HEK293T (cell line): ENCODE measurements at regions not wholly inside any gene's neighbourhood (a gene's known extent, or its start where the extent isn't known, plus 50 kb on each side); places are given as distances from the start of the nearest gene placed in this dataset.

ENCODE experiments used
- CTCF ChIA-PET: fragments of 350-600 bp; formaldehyde crosslinking; extraction: SDS; loops from one replicate; lab custom pipeline; 2021; ENCODE audit warnings: antibody characterized with exemption, inconsistent platforms; lab: Yijun Ruan, JAX
- POLR2A ChIA-PET: fragments of 350-600 bp; formaldehyde crosslinking; extraction: SDS; loops from one replicate; lab custom pipeline; 2020; ENCODE audit warnings: antibody characterized with exemption, inconsistent platforms; lab: Yijun Ruan, JAX
- DNase-seq: peaks from one replicate; pipeline ENCODE4 v3.0.0; 2012; ENCODE audit warnings: mixed read lengths; ENCODE audit errors: extremely low spot score
- ARNT ChIP-seq: fragments of 450-650 bp; IDR thresholded peaks from 2 replicates; pipeline ENCODE4 v1.6.1; 2017; ENCODE audit warnings: mild to moderate bottlenecking
- BHLHE40 ChIP-seq: fragments of 450-650 bp; IDR thresholded peaks from 2 replicates; pipeline ENCODE4 v1.6.1; 2016; ENCODE audit warnings: mild to moderate bottlenecking, moderate library complexity, borderline replicate concordance
- CTBP1 ChIP-seq: fragments of 450-650 bp; IDR thresholded peaks from 2 replicates; pipeline ENCODE4 v1.6.1; 2016; ENCODE audit warnings: borderline replicate concordance
- ELF4 ChIP-seq: fragments of 450-650 bp; IDR thresholded peaks from 2 replicates; pipeline ENCODE4 v1.6.1; 2017; ENCODE audit warnings: antibody characterized with exemption
- FOXA1 ChIP-seq: fragments of 450-650 bp; IDR thresholded peaks from 2 replicates; pipeline ENCODE4 v1.6.1; 2016; ENCODE audit warnings: mild to moderate bottlenecking
- FOXK2 ChIP-seq: fragments of 450-650 bp; IDR thresholded peaks from 2 replicates; pipeline ENCODE4 v1.6.1; 2016; ENCODE audit warnings: mild to moderate bottlenecking
- FOXM1 ChIP-seq: fragments of 450-650 bp; IDR thresholded peaks from 2 replicates; pipeline ENCODE4 v1.6.1; 2017; ENCODE audit warnings: mild to moderate bottlenecking, borderline replicate concordance
- HDGF ChIP-seq: fragments of 450-650 bp; IDR thresholded peaks from 2 replicates; pipeline ENCODE4 v1.6.1; 2017; ENCODE audit warnings: antibody characterized with exemption, borderline replicate concordance
- L3MBTL2 ChIP-seq: fragments of 450-650 bp; conservative IDR thresholded peaks from 2 replicates; pipeline ENCODE4 v1.6.1; 2016; ENCODE audit warnings: mild to moderate bottlenecking
- LEF1 ChIP-seq: fragments of 450-650 bp; IDR thresholded peaks from 2 replicates; pipeline ENCODE4 v1.6.1; 2017; ENCODE audit warnings: mild to moderate bottlenecking, borderline replicate concordance
- NFRKB ChIP-seq: fragments of 450-650 bp; IDR thresholded peaks from 2 replicates; pipeline ENCODE4 v1.6.1; 2016; ENCODE audit warnings: mild to moderate bottlenecking, moderate library complexity
- PKNOX1 ChIP-seq: fragments of 450-650 bp; IDR thresholded peaks from 2 replicates; pipeline ENCODE4 v1.6.1; 2016
- SP1 ChIP-seq: fragments of 450-650 bp; IDR thresholded peaks from 2 replicates; pipeline ENCODE4 v1.6.1; 2017
- SUZ12 ChIP-seq: fragments of 450-650 bp; IDR thresholded peaks from 2 replicates; pipeline ENCODE4 v1.6.1; 2016; ENCODE audit warnings: mild to moderate bottlenecking
- TARDBP ChIP-seq: fragments of 450-650 bp; IDR thresholded peaks from 2 replicates; pipeline ENCODE4 v1.6.1; 2016
- ZNF384 ChIP-seq: fragments of 450-650 bp; IDR thresholded peaks from 2 replicates; pipeline ENCODE4 v1.6.1; 2016

- DNase-seq: no peak
- ChIA-PET POLR2A (no interaction called here), CTCF (interaction anchor here (0.5 kb wide), 1 partner anchor 756 kb away, joined by 4 read pairs; no protein-coding TSS in a partner anchor)
- TF ChIP-seq HDGF (no peak), LEF1 (no peak), FOXA1 (no peak), PKNOX1 (no peak), BHLHE40 (no peak), ZNF384 (no peak), TARDBP (no peak), ELF4 (no peak), NFRKB (no peak), L3MBTL2 (no peak), CTBP1 (no peak), SUZ12 (no peak), ARNT (no peak), FOXM1 (no peak), SP1 (no peak), FOXK2 (no peak)
Measured at GRCh38 chr17:33491871-33492481, 198.9 kb upstream of the ASIC2 start.

- ChIA-PET POLR2A (no interaction called here), CTCF (interaction anchor here (0.5 to 0.7 kb wide), 2 partner anchors 445 to 757 kb away, joined by 3 to 4 read pairs; no protein-coding TSS in a partner anchor)
- DNase-seq: no peak
- TF ChIP-seq FOXK2 (no peak), SP1 (no peak), PKNOX1 (no peak), L3MBTL2 (no peak), BHLHE40 (no peak), NFRKB (no peak), ZNF384 (no peak)
Measured at GRCh38 chr17:33492731-33493265, 199.7 kb upstream of the ASIC2 start.

- ChIA-PET CTCF (no interaction called here), POLR2A (no interaction called here)
- no peak for DNase-seq
- no peak for TF ChIP-seq ARNT
- no peak for TF ChIP-seq BHLHE40
- no peak for TF ChIP-seq PKNOX1
Measured at GRCh38 chr17:33493566-33493965, 200.5 kb upstream of the ASIC2 start.

GRCh38 chr17:33494151-33494550 lies 201.1 kb upstream of the ASIC2 start:
- CTCF ChIA-PET: no interaction called here
- no peak for DNase-seq
- POLR2A ChIA-PET: no interaction called here
- TF ChIP-seq ELF4 (no peak), FOXM1 (no peak), L3MBTL2 (no peak), ARNT (no peak), HDGF (no peak), TARDBP (no peak), ZNF384 (no peak), FOXA1 (no peak), BHLHE40 (no peak), SP1 (no peak), CTBP1 (no peak), FOXK2 (no peak), NFRKB (no peak), PKNOX1 (no peak), LEF1 (no peak), SUZ12 (no peak)

- no peak for DNase-seq
- ChIA-PET CTCF (no interaction called here), POLR2A (no interaction called here)
- no peak for TF ChIP-seq SP1
- TF ChIP-seq HDGF: no peak
- no peak for TF ChIP-seq CTBP1
- TF ChIP-seq ELF4: no peak
- TF ChIP-seq FOXA1: no peak
- TF ChIP-seq PKNOX1: no peak
- no peak for TF ChIP-seq ARNT
- no peak for TF ChIP-seq FOXM1
- TF ChIP-seq LEF1: no peak
- no peak for TF ChIP-seq L3MBTL2
- no peak for TF ChIP-seq TARDBP
- no peak for TF ChIP-seq NFRKB
Measured at GRCh38 chr17:33497623-33498022, 204.5 kb upstream of the ASIC2 start.
